HG03196 (cell line): ENCODE measurements at regions not wholly inside any gene's neighbourhood (a gene's known extent, or its start where the extent isn't known, plus 50 kb on each side); places are given as distances from the start of the nearest gene placed in this dataset.

Experiments used
- ATAC-seq: cut with Tn5 transposase; IDR thresholded peaks from one replicate; pipeline ENCODE4 v1.9.1; 2021; ENCODE audit not compliant: unreplicated experiment

- no peak for ATAC-seq
Measured at GRCh38 chr5:164636456-164636855, 1131.0 kb downstream of the MAT2B start.

GRCh38 chr5:164637931-164638521 is 1132.6 kb downstream of the MAT2B start:
- no peak for ATAC-seq

GRCh38 chr5:164649266-164649665 is 1143.8 kb downstream of the MAT2B start:
- ATAC-seq, result no peak

- ATAC-seq, result no peak
Measured at GRCh38 chr5:164650427-164650826, 1145.0 kb downstream of the MAT2B start.

- no peak for ATAC-seq
Measured at GRCh38 chr5:164651546-164652275, 1146.3 kb downstream of the MAT2B start.

GRCh38 chr5:164652276-164652660 is 1146.8 kb downstream of the MAT2B start:
- no peak for ATAC-seq

DNA sequence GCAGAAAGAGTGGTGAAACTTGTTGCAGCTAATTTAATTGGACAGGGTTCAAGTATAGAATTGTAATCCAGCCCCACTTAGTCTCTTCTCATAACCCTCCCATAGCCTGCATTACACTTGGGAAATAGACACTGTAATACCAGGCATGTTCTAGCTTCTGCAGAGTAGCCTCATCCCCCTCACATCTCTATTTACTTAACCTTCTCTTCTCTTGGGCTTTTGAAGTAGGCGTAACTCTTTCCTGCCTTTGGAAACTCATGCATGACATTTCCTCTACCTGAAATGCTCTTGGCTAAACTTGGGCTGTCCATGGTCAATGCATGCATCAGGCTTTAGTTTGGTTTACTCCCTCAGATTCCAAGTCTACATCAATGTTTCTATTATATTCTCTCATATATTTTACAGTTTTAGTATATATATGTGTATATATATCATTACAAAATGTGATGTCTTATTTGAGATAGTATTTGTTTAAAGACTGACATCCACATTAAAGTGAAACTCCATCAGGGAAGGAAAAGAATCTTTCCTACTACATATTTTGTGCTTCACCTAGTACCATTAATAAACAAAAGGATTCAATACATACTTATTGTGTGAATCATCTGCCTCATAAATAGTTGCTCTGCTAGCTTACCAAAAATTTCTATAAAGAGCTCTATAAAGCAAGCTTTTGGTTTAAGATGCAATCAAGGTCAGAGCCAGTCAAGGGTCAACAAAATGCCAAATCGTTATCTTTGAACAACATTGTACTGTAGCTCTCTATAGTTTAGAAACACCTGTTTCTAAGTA is 1158.0 kb downstream of the MAT2B start:
- ATAC-seq, result no peak

- ATAC-seq, result no peak
Measured at GRCh38 chr5:164671640-164672039, 1166.2 kb downstream of the MAT2B start.

- ATAC-seq, result no peak
Measured at GRCh38 chr5:164672205-164672604, 1166.8 kb downstream of the MAT2B start.

GRCh38 chr5:164672931-164673694 is 1167.7 kb downstream of the MAT2B start:
- no peak for ATAC-seq

DNA sequence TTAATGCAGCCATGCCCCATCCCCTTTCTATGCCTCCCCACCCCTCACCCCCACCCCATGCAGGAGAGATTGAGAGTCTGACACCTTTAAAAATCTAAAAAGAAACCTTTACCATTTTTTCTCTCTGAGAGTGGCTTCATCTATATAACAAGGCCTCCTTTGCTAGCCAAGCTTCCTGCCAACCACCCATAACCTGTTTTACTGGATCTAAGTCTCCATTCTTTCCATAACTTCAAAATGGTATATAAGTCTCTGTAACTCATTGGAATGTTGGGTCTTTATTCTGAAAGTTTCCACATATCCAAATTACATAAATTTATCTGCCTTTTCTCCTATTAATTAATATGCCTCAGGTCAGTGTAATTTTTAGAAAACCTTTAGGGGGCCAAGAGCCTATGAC is 1174.0 kb downstream of the MAT2B start:
- ATAC-seq, result no peak

- no peak for ATAC-seq
Measured at GRCh38 chr5:164680216-164680615, 1174.8 kb downstream of the MAT2B start.

DNA sequence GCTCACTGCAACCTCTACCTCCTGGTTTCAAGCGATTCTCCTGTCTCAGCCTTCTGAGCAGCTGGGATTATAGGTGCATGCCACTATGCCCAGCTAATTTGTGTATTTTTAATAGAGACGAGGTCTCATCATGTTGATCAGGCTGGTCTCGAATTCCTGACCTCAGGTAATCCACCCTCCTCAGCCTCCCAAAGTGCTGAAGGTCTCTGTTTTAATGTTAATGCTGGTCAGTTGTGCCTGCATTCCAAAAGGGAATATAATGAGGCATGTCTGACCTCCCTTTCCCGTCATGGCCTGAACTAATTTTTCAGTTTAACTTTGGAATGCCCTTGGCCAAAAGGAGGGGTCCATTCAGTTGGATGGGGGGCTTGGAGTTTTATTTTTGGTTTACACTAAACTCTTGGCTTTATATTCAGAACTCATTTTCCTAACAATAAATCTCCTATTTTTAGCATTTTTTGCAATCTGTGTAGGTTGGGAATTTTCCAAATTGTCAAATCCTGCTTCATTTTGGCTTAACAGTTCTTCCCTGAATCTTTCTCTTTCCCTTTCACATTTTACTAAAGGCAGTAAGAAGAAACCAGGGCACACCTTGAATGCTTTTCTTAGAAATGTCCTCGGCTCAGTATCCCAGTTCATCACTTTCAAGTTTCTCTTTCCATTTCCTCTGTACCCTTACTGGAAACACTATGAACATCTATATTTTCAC is 1175.5 kb downstream of the MAT2B start:
- ATAC-seq, result no peak

GRCh38 chr5:164687391-164687790 is 1182.0 kb downstream of the MAT2B start:
- no peak for ATAC-seq

- no peak for ATAC-seq
Measured at GRCh38 chr5:164688437-164688836, 1183.0 kb downstream of the MAT2B start.

GRCh38 chr5:164708831-164709230 is 1203.4 kb downstream of the MAT2B start:
- no peak for ATAC-seq

GRCh38 chr5:164713682-164714081 is 1208.3 kb downstream of the MAT2B start:
- ATAC-seq, result no peak

DNA sequence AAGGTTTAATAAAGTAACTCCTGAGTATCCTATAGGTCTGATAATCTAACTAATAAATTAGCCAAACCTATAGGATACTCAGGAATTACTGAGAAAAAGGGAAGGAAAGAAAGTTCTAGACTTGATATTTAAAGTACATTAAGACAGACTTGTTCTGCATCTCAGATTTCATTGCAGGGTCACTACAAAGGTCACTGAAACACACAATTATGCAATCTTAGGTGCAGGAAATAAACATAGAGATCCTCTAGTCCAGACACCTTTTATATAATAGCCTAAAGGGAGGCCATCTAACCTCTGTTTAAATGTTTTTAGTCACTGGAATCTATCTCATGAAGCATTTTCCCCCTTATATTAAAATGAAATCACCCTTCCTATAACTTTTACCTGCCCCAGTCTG is 1215.7 kb downstream of the MAT2B start:
- no peak for ATAC-seq

GRCh38 chr5:164721656-164722055 is 1216.2 kb downstream of the MAT2B start:
- ATAC-seq, result no peak

- ATAC-seq, result no peak
Measured at GRCh38 chr5:164722702-164723101, 1217.3 kb downstream of the MAT2B start.

DNA sequence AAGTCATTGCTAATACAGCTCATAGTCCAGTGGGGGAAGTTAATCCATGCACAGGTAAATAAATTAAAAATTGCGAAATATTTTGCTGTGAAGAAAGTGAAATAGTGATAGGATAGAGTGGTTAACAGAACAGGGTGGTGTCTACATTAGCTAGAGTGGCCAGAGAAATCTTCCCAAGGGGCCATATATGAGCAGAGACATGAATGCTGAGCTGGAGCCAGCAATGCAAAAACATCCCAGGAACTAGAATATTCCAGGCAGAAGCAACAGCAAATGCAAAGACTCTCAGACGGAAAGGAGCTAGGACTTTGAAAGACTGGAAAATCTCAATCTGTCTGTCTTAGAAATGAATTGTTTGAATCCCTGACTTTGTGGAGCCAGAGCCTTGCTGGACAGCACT is 1221.6 kb downstream of the MAT2B start:
- ATAC-seq, result no peak
